K562 (cell line): ENCODE measurements at regions not wholly inside any gene's neighbourhood (a gene's known extent, or its start where the extent isn't known, plus 50 kb on each side); places are given as distances from the start of the nearest gene placed in this dataset.

Source experiments
- TF ChIP-seq, protein P1 (sequence below): fragments of 200-600 bp; sonication (generic); IDR thresholded peaks from one replicate; pipeline ENCODE4 v1.6.1; 2012; ENCODE audit warnings: mild to moderate bottlenecking, low read depth, low read length, inconsistent platforms

DNA sequence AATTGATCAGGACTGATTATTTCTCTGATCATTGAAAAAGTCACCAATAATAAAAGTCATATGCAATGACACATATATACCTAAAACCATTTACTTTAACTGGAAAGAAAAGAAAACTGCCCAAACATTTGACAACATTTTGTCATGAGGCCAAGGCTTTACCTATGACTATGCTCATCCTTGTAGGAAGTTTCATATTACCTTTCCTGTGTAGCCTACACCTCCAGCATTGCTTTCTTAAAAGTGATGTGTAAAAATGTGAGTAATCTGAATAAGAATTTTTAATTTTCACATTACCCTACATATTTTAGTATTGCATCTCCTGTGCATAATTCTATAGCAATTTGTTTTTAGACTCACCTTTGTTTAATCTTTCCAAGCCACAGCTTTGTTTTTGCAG is 419.8 kb upstream of the FIGN start (continued):
- TF ChIP-seq, protein P1, sequence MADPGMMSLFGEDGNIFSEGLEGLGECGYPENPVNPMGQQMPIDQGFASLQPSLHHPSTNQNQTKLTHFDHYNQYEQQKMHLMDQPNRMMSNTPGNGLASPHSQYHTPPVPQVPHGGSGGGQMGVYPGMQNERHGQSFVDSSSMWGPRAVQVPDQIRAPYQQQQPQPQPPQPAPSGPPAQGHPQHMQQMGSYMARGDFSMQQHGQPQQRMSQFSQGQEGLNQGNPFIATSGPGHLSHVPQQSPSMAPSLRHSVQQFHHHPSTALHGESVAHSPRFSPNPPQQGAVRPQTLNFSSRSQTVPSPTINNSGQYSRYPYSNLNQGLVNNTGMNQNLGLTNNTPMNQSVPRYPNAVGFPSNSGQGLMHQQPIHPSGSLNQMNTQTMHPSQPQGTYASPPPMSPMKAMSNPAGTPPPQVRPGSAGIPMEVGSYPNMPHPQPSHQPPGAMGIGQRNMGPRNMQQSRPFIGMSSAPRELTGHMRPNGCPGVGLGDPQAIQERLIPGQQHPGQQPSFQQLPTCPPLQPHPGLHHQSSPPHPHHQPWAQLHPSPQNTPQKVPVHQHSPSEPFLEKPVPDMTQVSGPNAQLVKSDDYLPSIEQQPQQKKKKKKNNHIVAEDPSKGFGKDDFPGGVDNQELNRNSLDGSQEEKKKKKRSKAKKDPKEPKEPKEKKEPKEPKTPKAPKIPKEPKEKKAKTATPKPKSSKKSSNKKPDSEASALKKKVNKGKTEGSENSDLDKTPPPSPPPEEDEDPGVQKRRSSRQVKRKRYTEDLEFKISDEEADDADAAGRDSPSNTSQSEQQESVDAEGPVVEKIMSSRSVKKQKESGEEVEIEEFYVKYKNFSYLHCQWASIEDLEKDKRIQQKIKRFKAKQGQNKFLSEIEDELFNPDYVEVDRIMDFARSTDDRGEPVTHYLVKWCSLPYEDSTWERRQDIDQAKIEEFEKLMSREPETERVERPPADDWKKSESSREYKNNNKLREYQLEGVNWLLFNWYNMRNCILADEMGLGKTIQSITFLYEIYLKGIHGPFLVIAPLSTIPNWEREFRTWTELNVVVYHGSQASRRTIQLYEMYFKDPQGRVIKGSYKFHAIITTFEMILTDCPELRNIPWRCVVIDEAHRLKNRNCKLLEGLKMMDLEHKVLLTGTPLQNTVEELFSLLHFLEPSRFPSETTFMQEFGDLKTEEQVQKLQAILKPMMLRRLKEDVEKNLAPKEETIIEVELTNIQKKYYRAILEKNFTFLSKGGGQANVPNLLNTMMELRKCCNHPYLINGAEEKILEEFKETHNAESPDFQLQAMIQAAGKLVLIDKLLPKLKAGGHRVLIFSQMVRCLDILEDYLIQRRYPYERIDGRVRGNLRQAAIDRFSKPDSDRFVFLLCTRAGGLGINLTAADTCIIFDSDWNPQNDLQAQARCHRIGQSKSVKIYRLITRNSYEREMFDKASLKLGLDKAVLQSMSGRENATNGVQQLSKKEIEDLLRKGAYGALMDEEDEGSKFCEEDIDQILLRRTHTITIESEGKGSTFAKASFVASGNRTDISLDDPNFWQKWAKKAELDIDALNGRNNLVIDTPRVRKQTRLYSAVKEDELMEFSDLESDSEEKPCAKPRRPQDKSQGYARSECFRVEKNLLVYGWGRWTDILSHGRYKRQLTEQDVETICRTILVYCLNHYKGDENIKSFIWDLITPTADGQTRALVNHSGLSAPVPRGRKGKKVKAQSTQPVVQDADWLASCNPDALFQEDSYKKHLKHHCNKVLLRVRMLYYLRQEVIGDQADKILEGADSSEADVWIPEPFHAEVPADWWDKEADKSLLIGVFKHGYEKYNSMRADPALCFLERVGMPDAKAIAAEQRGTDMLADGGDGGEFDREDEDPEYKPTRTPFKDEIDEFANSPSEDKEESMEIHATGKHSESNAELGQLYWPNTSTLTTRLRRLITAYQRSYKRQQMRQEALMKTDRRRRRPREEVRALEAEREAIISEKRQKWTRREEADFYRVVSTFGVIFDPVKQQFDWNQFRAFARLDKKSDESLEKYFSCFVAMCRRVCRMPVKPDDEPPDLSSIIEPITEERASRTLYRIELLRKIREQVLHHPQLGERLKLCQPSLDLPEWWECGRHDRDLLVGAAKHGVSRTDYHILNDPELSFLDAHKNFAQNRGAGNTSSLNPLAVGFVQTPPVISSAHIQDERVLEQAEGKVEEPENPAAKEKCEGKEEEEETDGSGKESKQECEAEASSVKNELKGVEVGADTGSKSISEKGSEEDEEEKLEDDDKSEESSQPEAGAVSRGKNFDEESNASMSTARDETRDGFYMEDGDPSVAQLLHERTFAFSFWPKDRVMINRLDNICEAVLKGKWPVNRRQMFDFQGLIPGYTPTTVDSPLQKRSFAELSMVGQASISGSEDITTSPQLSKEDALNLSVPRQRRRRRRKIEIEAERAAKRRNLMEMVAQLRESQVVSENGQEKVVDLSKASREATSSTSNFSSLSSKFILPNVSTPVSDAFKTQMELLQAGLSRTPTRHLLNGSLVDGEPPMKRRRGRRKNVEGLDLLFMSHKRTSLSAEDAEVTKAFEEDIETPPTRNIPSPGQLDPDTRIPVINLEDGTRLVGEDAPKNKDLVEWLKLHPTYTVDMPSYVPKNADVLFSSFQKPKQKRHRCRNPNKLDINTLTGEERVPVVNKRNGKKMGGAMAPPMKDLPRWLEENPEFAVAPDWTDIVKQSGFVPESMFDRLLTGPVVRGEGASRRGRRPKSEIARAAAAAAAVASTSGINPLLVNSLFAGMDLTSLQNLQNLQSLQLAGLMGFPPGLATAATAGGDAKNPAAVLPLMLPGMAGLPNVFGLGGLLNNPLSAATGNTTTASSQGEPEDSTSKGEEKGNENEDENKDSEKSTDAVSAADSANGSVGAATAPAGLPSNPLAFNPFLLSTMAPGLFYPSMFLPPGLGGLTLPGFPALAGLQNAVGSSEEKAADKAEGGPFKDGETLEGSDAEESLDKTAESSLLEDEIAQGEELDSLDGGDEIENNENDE, result no peak
